ENCODE measurements at regions not wholly inside any gene's neighbourhood (a gene's known extent, or its start where the extent isn't known, plus 50 kb on each side); places are given as distances from the start of the nearest gene placed in this dataset.

DNA sequence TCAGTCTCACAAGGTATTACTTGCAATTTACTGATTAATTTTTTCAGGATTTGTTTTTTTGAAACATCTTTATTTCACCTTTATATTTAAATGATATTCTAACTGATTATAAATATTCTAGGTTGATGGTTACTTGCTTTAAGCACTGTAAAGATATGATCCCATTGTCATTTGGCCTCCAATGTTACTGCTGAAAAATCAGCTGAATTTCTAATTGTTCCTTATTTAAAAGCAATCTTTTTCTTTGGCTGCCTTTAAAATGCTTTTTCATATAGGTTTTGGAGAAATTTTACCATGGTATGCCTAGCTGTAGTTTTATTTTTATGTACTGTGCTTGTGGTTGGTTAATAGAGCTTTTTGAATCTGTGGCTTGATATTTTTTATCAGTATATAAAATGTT lies 275.6 kb upstream of the PPFIA2 start:
- DNase-seq: no peak

DNA sequence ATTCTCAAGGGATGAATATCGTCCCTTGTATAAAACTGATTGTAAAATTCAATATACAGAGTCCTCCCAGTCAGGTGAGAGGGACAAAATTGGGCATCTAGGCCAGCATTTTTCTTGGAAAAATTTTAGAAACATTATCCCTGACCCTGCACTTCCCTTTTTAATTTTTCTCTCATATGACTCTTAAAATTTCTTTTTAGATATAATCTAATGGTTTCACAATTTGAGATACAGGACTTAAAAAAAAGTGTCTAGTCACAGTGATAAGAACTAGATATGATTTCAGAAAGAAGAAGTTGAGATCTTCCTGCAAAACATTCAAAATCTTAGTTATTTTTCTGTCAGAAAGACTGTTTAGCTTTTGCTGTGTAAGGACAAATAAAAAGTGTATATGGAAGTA lies 270.8 kb upstream of the PPFIA2 start:
- DNase-seq: no peak

DNA sequence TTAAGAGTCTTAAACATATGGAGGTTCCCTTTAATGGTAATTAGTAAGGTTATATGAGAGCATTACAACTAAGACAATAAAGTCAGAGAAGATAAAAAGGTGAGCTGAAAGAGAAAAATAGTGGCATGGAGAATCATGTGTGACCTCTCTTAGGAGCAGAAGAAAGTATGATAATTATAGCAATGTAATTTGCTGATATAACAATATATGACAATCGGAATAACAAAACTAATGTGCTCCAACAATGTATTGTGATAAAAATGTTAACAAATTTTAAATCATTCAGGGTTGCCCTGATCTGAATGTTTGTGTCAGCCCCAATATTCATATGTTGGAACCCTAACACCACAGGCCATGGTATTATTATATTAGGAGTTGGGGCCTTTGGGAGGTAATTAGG lies 269.6 kb upstream of the PPFIA2 start:
- no peak for DNase-seq

DNA sequence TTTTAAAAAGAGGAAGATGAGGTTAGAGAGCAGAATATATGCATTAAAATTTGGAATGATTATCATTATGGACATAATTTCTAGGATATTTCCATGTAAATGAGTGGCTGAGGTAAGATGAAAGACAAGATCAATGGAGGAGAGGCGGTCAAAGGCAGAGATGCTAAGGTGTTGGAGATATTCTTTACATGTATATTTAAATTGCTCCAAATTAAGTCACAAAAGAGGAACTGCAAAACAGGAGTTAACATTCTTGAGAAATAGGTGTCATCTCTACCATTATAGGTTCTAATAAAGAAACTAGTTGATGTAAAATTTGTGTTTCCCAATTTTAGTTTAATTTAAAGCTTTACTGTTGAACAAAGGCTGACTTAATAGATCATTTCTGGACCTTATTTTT lies 268.5 kb upstream of the PPFIA2 start:
- DNase-seq: no peak

DNA sequence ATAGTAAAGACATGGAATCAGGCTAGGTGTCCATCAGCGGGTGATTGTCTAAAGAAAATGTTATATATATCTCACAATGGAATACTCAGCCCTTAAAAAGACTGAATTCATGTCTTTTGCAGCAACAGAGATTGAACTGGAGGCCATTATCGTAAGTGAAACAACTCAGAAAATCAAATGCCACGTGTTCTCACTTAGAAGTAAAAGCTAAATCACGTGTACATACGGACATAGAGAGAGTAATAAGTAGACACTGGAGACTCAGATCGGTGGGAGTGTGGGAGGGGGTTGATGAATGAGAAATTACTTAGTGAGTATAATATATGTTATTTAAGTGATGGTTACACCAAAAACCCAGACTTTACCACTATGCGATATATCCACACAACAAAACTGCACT lies 266.3 kb upstream of the PPFIA2 start:
- no peak for DNase-seq

DNA sequence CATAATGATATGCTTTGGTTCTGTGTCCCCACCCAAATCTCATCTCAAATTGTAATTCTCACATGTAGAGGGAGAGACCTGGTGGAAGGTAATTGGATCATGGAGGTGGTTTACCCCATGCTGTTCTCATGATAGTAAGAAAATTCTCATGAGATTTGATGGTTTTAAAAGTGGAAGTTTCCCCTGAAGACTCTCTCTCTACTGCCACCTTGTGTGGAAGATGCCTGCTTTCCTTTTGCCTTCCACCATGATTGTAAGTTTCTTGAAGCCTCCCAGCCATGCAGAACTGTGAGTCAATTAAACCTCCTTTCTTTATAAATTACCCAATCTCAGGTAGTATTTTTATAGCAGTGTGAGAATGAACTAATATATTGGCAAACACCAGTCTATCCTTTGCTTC lies 260.4 kb upstream of the PPFIA2 start:
- no peak for DNase-seq

DNA sequence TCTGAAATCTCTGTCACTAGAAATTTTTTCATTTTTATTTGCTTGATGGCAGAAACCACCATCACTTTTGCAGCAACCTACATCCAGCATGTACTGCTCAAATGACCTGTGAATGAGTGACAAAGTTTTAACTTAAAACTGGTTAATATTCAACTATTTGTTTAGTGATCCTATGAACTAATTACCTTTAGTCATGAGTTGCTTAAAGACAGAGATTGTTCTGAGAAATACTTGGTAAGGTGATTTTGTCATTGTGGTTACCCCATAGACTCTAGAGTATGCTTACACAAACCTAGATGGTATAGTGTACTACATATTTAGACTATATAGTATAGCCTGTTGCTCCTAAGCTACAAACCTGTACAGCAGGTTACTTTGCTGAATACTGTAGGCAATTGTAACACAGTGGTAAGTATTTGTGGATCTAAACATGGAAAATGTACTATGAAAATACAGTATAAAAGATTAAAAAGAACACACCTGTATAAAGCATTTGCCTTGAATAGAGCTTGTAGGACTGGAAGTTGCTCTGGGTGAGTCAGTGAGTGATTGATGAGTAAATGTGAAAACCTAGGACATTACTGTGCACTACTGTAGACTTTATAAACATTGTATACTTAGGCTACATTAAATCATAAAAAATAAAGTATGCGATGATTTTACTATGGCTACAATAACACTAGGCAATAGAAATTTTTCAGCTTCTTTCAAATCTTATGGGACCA lies 256.6 kb upstream of the PPFIA2 start:
- DNase-seq: no peak

DNA sequence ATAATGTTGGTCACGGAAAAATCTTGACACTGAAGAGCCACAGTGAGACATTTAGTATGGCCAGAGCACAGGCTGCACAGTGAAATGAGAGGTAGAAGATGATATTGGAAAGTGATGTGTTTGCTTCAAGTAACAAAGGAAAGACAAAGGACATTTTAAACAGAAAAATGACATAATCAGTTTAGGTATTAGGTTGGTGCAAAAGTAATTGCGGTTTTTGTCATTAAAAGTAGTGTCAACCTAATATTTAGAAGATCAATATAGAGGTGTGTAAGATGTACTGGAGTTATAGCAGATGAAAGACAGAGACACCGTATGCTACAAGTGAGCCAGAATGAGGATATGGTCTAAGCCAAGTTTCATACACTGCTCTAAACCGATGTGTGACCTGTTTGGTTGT lies 253.0 kb upstream of the PPFIA2 start:
- DNase-seq: no peak

DNA sequence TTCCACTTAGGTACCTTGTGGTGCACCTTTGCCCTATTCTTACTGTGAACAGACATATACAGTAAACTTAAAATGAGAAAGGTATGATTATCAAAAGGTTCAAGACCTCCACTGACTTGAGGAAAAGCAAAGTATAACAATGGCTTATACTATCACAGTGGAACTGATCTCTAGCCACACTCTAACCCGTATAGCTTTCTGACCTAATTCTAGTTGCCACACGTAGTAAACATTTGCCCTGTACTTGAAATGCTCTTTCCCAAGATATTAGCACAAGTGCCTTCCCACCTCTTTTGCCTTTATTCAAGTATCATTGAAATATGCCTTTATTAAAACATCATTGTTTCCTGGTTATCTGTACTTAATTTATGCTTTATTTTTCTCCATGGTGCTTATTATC lies 250.4 kb upstream of the PPFIA2 start:
- no peak for DNase-seq

DNA sequence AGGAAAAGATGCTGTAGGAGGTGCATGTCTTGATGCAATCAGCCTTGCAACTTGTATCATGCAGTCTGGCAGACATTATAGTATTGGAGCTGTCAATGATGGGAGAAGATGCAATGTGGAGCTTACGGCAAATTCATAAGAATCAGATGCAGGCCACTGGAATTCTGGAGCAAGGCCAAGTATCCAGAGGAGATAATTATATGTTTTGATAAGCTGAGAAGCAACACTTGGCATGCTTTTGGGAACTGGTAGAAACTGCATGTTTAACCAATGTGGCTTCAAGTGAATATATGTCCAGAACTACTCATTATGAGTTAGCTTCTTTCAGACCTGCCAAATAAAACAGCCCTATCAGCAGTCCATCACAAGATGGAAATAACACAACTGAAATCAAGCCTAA lies 249.1 kb upstream of the PPFIA2 start:
- no peak for DNase-seq

DNA sequence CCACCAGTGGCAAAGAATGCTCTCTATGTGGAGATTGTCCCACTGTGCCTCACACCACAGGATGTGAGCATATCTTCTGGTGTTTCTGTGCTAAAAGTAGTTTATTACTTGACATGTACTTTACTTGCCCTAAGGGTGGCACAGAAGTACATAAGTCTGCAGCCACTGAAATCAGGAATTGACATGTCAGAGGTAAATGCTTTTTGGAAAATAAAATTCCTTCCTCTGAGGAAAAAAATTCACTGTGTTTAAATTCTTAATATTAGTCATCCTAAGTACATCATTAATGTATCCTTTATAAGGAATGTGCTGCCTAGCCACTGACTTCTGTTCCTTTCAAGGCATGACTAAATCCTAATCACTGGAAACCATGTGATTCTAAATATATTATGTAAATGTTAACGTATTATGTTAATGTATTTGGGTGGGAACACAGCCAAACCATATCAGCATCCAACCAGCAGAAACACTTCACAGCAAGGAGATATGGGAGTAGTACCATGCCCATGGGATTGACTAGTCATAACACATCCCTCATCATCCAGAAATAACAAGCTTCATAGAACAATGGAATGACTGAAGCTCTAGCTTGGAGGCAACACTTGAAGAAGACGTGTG lies 239.7 kb upstream of the PPFIA2 start:
- no peak for DNase-seq

DNA sequence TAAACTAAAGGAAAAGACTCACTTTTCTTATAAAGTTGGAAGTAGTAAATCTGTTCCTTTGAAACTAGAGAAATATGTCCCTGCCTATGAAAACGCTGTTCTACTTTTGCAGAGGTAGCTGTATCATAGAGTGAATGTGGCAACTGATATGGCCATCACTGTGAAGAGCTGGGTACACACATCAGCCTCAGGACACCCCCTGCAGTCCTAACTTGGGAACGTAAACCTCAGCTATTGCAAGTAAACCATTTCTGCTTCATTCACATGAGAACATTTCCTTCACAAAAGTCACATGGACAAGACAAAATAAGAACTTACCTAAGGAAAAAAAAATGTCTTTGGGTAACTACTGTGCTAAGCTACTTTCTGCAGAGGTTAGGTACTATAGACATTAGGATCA lies 233.3 kb upstream of the PPFIA2 start:
- peak; percentile 1 for DNase-seq

DNA sequence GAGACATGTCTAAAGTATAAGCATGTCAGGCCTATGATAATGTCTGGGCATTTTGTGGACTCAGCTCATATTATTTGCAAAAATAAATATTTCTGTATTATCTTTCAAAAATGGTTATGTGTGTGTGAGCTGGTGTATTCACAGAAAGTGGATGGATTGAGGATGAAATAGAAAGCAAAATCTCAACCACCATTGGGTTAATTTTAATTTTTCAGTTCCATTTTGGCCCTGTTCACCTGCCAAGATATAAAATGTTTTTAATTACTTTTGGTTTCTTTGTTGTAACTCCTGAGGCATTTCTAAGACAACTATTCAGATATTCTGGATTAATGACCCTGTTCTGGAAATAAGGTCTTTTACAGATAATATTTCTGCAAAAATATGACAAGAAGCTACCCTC lies 232.7 kb upstream of the PPFIA2 start:
- DNase-seq: no peak

DNA sequence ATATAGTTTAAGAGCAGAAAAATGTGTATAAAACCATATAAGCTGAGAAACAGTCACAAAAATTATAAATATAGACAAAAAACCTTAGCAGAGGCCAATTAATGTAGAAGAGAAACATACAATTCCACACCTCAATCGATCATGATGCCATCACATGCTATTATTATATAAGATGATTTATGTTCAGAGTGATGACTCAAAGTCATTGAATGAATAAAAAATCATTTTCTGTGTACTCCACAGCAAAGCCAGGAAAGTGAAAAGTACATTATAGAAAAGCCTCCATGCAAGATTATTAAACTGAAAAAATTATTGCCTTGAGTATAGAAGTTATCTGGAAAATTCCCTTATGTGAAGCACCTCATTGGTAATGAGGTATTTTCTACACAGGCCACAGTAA lies 229.2 kb upstream of the PPFIA2 start:
- no peak for DNase-seq

DNA sequence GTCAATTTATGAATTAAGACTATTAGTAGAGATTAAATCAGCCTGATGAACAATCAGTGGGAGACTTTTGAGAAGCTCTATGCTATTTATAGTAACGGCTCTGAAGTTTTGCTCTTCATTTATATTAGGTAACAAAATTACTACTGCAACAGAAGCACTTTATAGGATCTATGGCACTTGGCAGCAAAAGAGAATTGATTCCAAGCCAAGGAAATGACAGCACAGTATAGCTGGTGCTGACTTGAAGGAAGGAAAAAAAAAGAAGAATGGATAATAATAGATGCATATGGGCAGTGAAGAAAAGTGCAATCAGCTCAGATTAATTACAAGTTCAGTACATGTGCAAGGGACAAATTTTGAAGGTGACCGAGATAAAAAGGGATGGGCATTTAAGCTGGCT lies 228.2 kb upstream of the PPFIA2 start:
- no peak for DNase-seq

DNA sequence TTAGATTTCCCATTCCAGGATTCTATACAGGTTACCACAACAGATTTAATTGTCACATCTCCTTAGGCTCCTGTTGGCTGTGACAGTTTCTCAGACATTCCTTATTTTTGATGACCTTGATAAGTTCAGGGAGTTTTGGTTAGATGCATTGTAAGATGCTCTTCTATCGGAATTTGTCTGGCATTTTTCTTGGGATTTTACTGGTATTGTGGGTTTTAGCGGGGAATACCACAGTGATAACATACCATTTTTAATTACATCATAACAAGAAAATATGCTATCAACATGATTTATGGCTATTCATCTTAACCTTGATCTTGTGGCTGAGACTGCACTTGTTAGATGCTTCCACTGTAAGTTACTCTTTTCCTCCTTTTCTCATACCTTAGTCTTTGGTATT lies 217.5 kb upstream of the PPFIA2 start:
- DNase-seq: no peak

DNA sequence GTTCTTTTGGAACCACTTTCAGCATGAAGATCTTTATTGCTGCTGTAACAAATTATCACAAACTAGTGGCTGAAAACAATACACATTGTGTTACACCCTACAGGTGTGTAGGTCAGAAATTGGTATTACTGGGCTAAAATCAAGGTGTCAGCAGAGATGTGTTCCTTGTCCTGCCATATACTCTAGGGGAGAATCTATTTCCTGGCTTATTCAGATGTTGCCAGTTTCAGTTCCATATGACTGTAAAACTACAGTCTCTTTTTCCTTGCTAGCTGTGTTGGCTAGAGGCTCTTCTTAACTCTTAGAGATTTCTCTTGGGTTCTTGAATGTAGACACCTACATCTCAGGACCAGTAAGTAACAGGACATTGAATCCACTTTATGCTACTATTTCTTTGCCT lies 215.6 kb upstream of the PPFIA2 start:
- no peak for DNase-seq

DNA sequence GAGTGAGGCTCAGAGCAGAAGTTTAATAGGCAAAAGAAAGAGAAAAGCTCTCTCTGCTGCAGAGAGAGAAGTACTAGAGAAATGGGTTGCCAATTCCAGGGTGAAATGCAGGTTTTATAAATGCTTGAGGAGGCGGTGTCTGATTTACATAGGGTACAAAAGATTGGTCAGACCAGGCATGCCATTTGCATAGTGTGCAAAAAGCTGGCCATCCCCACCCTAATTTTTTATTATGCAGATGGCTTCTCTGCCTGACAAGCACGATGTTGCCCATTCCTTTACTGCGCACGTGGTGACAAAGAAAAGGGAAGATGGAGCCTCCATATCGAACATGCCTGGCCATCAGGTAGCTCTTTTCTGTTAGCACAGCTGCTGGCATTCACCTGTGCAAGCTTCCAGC lies 209.3 kb upstream of the PPFIA2 start:
- no peak for DNase-seq

DNA sequence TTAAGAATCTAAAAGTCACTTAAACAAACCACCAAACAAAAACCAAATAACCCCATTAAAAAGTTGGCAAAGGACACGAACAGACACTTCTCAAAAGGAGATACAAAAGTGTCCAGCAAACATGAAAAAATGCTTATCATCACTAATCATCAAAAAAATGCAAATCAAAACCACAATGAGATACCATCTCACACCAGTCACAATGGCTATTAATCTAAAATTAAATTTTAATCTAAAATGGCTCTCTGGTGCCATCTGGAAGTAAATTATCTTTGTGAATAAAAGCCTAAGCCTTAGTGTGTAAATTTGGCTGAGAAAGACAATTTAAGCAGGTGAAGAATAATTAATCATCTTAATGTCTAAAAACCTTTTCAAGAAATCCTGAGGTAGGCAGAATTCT lies 204.5 kb upstream of the PPFIA2 start:
- no peak for DNase-seq

DNA sequence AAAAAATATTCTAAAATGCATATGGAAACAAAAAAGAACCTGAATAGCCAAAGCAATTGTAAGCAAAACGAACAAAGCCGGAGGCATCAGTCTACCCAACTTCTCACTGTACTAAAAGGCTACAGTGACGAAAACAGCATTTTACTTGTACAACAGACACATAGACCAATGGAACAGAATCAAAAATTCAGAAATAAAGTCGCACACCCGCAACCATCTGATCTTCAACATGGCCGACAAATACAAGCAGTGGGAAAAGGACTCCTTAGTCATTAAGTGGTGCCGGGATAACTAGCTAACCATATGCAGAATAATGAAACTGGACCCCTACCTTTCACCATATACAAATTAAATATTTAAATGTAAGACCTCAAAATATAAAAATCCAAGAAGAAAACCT lies 203.9 kb upstream of the PPFIA2 start:
- DNase-seq: no peak

DNA sequence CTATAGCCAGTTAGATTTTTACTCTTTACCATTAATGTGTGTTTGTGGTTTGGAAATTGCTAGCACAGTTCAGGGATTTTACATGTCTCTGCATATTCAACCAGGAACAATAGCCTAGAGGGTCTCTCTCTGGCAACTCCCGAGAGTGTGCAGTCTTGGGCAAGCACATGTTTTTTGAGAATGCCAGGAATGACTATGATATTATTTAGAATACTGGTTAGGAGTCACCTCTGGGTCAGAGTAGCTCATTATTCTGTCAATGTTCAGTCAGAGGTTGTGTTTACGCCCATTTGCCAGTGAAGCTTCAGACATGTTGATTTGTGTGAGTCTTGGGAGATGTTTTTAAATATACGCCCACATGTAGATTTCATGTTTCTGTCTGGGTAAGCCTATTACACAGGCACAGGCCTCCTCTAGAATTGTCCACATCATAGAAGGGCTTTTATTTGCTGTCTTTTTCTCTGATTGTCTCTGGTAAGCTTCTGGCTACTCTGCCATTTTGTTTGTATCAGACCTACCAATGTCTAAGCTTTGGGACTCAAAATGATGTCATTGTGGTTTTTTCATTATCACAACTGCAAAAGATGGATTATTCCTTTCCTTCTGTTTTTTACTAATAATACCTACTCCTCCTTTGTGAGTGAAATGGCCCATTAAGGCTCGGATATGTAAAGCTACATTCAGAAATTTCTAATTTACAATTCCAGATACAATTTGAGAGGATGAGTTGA lies 203.1 kb upstream of the PPFIA2 start:
- DNase-seq: no peak

DNA sequence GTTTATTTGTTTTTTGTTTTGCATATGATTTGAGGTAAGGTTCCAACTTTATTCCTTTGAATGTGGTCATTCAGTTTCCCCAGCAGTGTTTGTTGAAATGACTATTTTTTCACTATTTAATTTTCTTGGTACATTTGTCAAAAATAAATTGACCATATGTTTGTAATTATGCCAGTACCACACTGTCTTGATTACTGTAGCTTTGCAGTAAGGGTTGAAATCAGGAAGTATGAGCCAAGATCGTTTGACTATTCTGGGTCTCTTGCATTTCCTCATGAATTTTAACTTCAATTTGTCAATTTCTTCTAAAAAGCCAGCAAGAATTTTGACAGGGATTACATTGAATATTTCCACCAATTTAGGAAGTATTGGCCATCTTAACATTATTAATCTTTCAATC lies 199.3 kb upstream of the PPFIA2 start:
- no peak for DNase-seq

DNA sequence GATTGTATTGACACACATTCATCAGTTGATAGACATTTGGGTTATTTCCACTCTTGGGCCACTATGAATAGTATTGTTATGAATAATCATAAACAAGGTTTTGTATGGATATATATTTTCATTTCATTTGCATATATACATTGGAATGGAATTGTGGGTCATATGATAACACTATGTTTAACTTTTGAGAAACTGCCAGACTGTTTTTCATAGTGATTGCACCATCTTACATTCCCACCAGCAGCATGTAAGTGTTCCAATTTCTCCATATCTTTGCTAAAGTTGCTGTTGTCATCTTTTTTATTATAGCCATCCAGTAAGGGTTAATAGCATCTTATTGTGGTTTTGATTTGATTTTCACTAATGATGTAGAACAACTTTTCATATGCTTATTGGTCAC lies 198.5 kb upstream of the PPFIA2 start:
- no peak for DNase-seq

DNA sequence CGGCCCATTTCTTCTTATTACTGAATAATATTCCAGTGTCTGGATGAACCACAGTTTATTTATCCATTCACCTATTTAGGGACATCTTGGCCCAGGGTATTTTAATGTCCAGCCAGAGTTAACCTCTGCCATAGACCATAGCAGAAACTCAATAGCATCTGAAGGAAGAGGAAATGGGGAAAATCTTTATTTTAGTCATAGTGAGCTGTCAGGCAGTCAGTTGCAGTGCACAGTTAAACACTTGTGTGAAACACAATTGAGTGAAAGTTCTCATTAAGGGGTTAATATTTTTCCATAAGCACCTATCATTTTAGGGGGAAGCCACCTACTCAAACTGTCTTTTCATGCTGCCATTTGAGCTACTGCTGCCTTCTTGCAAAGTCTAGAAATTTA lies 197.3 kb upstream of the PPFIA2 start:
- DNase-seq: no peak

DNA sequence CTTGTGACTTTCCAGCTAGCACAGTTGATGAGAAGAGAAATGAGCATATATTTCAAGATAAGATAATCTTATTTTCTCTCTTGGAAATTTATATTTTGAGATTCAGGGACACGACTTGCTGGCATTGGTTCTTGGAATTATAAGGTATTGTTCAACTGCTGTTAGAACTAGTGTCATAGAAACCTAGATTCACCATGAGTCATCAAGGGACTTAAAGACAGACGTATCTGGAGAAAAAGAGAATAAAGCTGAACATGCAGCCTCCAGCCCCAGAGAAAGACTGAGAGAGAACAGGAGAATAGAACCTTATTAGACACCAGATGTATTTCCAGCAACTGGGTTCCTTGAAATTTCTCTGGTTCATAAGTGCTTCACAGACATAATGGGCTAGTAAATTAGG lies 194.4 kb upstream of the PPFIA2 start:
- DNase-seq: no peak
